ENCODE measurements at regions not wholly inside any gene's neighbourhood (a gene's known extent, or its start where the extent isn't known, plus 50 kb on each side); places are given as distances from the start of the nearest gene placed in this dataset.
"Not testable (repeated sequence)": the region's sequence is repeated elsewhere in the genome, so short reads cannot be mapped to it uniquely, and the experiment has no call there.

- H3K27ac ChIP-seq = no peak overlapping the region
- H3K4me1 ChIP-seq = no peaks in the 10 kb centered on the region
- DNase-seq (ENCODE audit: extremely low spot score in 2 of 2) = no peak
- intact Hi-C loops (cut with DNase I) = no loop called here
- no peaks in the 10 kb centered on the region for H3K27me3 ChIP-seq
- no peak for TF ChIP-seq POLR2A (IDR thresholded peaks at IDR 0.05)
- TF ChIP-seq POLR2AphosphoS5 (IDR thresholded peaks at IDR 0.05; ENCODE audit: insufficient read depth in 1 of 2, low read depth in 1 of 2) = no peak
- TF ChIP-seq CTCF (IDR thresholded peaks at IDR 0.05) = no peak
- H3K36me3 ChIP-seq = no peaks in the 10 kb centered on the region
- H3K4me3 ChIP-seq = no peak overlapping the region
- H3K9me3 ChIP-seq = no peaks in the 10 kb centered on the region
Measured at GRCh38 chr22:22164541-22165272, 79.9 kb upstream of the VPREB1 start.

GRCh38 chr22:22161924-22162851 is 82.4 kb upstream of the VPREB1 start:
- Histone ChIP-seq H3K4me3 (no peak overlapping the region), H3K27me3 (no peaks in the 10 kb centered on the region), H3K27ac (no peak overlapping the region), H3K36me3 (no peaks in the 10 kb centered on the region), H3K9me3 (no peaks in the 10 kb centered on the region), H3K4me1 (no peaks in the 10 kb centered on the region)
- DNase-seq (ENCODE audit: extremely low spot score in 2 of 2) = no peak
- TF ChIP-seq POLR2A (IDR thresholded peaks at IDR 0.05) = no peak
- no peak for TF ChIP-seq POLR2AphosphoS5 (IDR thresholded peaks at IDR 0.05; ENCODE audit: insufficient read depth in 1 of 2, low read depth in 1 of 2)
- TF ChIP-seq CTCF (IDR thresholded peaks at IDR 0.05) = no peak
- intact Hi-C loops (cut with DNase I) = no loop called here

- intact Hi-C loops (cut with DNase I) = not testable (repeated sequence)
Measured at GRCh38 chr22:22160768-22161167, 83.8 kb upstream of the VPREB1 start.

GRCh38 chr22:22159384-22159783 is 85.2 kb upstream of the VPREB1 start:
- Histone ChIP-seq H3K4me1 (no peaks in the 10 kb centered on the region), H3K36me3 (no peaks in the 10 kb centered on the region), H3K4me3 (no peak overlapping the region), H3K9me3 (no peaks in the 10 kb centered on the region), H3K27ac (no peak overlapping the region), H3K27me3 (no peaks in the 10 kb centered on the region)
- intact Hi-C loops (cut with DNase I) = no loop called here
- DNase-seq (ENCODE audit: extremely low spot score in 2 of 2) = no peak
- TF ChIP-seq POLR2A (IDR thresholded peaks at IDR 0.05) = no peak
- TF ChIP-seq CTCF (IDR thresholded peaks at IDR 0.05) = no peak
- no peak for TF ChIP-seq POLR2AphosphoS5 (IDR thresholded peaks at IDR 0.05; ENCODE audit: insufficient read depth in 1 of 2, low read depth in 1 of 2)

More at GRCh38 chr22:22160768-22161167, 83.8 kb upstream of the VPREB1 start:
- not testable (repeated sequence) for DNase-seq (ENCODE audit: extremely low spot score in 2 of 2); H3K36me3 ChIP-seq; H3K4me1 ChIP-seq; H3K27ac ChIP-seq; H3K4me3 ChIP-seq; H3K27me3 ChIP-seq; H3K9me3 ChIP-seq

GRCh38 chr22:22158965-22159364 is 85.6 kb upstream of the VPREB1 start:
- H3K4me3 ChIP-seq = no peak overlapping the region
- H3K27ac ChIP-seq = no peak overlapping the region
- H3K27me3 ChIP-seq = no peaks in the 10 kb centered on the region
- H3K36me3 ChIP-seq = no peaks in the 10 kb centered on the region
- intact Hi-C loops (cut with DNase I) = no loop called here
- TF ChIP-seq POLR2A (IDR thresholded peaks at IDR 0.05) (no peak), CTCF (IDR thresholded peaks at IDR 0.05) (no peak), POLR2AphosphoS5 (IDR thresholded peaks at IDR 0.05; ENCODE audit: insufficient read depth in 1 of 2, low read depth in 1 of 2) (no peak)
- no peaks in the 10 kb centered on the region for H3K4me1 ChIP-seq
- no peak for DNase-seq (ENCODE audit: extremely low spot score in 2 of 2)
- no peaks in the 10 kb centered on the region for H3K9me3 ChIP-seq

Measured in vagina (tissue), 2 donors.